GM18867 (cell line): ENCODE measurements at regions not wholly inside any gene's neighbourhood (a gene's known extent, or its start where the extent isn't known, plus 50 kb on each side); places are given as distances from the start of the nearest gene placed in this dataset.
"Not testable (repeated sequence)": the region's sequence is repeated elsewhere in the genome, so short reads cannot be mapped to it uniquely, and the experiment has no call there.

Experiments used
- ATAC-seq: cut with Tn5 transposase; IDR thresholded peaks from one replicate; pipeline ENCODE4 v1.9.1; 2021; ENCODE audit warnings: mild to moderate bottlenecking, moderate library complexity; ENCODE audit not compliant: unreplicated experiment

DNA sequence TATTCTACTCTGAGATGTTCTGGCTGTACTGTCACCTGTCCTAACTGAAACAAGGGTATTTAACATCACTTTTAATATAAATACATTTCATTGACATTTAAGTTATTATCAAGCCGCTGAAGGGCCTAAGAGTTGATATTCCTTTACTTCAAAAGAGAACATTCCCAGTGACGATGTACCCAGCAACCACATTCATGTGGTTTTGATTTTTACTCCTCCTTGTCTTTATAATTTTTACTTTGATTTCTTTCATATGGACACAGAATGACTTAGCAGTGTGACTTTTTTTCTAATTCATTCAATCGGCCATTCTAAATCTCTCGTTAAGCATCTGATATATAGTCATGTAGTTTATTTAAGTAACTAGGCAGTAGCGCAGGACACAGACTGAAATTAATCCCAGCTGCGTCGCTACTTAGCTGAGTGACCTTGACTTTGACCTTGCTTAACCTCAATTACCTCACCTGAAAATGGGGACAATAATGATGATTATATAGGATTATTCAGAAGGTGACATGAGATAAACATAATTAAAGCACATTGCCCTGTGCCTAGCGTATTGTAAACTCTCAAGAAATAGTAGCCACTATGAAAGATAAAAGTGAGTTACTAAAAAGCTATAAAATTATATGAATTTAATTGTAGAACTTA lies 476.6 kb downstream of the SETD4 start:
- no peak for ATAC-seq

DNA sequence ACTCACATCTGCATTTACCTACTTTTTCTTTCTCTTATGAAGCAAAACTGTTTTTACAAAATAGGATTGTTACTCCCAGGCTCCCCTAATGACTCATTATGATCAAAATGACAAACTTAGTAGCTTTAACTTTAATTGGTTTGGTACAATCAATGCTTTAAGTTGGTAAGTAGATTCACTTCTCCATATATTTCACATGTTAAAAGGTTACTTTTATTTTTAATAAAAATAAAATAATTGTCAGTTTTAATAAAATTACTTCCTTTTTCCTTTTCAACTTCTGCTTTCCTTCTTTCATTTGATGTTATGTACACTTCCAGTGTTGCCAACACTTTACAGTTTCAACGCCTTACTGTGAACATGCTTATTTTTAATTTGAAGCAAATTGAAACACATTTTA lies 477.6 kb downstream of the SETD4 start:
- no peak for ATAC-seq

DNA sequence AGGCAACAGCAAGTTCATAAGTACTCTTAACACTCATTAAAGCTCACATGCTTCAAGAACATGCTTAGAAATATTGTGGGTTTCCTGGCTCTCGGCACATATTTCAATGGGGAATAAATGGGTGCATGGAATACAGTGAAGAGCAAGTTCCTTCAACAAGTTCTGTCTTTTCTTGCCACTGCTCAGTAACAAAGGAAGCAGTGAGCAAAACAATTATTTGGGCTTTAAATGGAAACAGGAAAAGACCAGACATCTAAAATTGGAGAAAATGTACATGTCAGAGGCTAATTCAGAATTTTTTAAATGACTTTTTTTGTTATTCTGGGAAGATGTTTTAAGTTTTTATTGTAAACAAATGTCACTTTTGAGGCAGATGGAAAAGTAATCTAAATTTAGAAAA lies 478.7 kb downstream of the SETD4 start:
- ATAC-seq: no peak

DNA sequence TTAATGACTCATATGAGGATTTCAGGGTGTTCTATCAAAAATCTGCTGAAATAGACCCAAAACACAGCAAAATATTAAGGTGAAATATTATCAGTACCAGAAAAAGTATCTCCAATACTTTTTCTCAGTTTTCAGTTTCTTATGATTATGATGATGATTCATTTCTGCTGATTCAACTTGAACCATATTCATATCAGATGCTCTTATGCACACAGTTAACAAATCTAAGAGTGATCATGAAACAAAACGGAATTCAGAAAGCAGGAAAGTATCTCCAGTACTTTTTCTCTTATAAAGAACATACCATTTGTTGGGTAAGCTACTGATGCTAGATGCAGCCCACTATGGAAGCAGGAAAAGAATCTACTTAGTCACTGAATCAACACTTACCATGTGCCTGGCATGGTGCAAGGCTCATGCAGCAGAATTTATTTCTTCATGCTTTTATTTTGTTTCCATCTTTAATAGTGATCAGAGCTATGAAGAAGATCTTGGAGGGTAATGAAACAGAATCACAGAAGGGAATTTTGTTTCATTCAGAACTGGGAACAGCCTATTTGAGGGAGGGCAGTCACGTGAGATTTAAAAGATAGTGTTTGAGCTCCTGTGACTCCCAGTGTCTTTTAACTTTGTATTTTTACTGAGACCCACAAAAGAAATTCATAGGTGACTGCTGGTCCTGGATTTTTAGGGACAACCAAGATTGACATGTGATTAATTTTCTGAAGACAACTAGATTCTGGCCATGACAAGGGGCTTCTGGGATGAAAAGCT lies 480.6 kb downstream of the SETD4 start:
- no peak for ATAC-seq

DNA sequence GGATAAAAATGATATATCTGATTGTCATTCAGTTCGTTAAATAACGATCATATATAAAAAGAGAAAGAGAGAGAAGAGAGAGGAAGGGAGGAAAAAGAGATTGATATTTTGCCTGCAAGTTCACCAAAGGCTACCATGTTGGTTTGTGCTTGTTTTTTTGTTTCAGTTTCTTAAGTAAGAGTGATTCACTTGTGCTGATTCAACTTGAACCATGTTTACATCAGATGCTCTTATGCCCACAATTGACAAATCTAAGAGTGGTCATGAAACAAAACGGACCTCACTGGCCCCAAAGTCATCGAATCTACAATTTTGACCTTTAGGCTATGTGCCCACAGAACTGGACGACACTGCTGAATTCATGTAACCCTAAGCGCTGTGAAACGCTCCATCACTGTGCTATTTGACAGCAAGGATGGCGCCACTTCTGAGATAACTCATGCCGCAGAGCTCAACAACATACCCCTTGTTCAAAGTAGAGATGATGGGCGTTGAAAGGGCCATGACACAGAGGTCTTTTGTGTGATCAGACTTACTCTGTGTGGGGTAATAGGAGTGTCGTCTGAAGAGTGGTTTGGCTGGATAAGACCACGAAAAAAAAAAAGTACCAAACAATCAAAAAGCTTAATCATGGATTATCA lies 481.4 kb downstream of the SETD4 start:
- ATAC-seq: no peak

DNA sequence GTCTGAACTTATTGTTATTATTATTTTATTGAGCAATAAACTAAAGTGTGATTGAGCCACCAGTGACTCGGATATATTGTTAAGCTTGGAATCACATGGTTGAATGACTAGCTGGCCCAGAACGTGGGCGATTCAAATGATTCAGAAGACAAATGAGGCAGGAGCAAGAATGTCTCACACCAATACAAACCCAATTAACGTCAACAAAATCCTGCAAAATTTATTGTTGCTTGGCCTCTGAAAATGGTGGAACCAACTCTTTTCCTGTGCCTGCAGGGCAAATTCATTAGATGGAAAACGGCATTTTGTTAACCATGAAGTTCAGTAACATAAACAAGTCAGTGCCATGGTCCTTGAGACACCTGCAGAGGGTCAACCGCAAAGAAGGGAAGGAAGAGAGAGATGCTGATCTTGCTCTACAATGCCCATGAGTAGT lies 482.0 kb downstream of the SETD4 start:
- ATAC-seq: no peak

DNA sequence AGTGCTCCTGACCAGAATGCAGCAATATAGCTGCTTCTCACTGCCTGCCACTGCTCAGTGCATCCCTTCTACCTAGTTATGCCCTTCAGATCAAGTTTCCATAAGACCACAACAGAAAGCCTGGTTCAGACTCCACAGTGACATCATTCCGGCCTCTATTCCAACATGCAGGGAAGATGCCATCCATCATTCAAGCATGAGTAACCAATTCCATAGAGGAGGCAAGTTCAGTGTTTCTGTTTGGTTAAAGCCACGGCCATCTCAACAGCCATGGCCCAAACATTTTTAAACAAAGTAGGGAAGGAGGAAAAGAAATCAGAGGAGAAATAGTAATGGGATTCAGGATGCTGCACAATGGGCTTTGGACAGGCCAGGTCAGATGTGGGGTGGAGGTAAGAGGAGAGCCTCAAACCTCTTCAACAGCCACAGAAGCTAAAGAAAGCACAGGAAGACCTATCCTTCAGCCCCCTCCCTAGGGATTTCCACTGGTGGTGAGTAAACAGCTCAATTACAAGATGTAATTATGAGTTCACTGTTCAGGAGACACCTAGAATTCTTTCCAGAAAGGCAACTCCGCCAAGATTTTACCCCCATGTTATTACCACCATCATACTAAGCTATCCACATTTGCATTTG lies 484.9 kb downstream of the SETD4 start:
- no peak for ATAC-seq

DNA sequence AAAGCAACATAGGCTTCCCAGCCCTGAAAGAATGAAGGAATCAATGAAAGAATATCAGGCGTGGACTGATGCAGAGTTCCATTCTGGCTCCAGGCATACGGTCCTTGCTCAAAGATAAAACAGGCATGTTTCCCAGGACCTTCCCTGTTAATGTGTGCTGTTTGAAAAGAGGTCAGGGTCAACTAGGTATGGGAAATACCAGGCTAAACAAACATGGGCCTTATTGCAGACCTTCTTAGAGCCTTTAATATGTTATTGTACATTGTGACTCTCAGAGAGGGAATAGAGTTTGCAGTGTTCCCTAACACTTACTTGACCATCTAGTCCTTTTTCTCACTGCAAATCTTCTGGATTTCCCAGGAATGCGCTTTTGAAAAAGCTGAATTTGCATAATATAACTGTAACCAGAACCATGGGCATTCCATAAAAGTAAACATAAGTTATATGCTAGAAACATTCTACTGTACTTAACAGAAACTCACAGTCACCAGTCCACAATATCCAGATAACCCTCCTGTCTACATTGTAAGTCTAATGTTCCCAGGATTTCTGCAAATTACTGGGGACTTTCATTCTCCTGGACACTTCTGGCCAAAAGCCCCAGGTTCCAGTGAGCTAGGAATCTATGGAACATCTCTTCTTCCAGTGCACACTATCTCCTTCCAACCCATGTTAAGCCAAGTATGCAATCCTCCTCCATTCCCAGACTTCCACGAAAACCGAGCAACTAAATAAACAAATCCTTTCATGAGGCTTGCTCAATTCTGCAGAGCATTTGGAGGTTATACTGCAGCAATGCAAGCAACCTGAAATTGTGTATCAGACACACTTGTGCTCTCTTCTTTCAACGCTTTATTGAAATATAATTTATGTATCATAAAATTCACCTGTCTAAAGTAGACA lies 486.6 kb downstream of the SETD4 start:
- ATAC-seq: no peak

DNA sequence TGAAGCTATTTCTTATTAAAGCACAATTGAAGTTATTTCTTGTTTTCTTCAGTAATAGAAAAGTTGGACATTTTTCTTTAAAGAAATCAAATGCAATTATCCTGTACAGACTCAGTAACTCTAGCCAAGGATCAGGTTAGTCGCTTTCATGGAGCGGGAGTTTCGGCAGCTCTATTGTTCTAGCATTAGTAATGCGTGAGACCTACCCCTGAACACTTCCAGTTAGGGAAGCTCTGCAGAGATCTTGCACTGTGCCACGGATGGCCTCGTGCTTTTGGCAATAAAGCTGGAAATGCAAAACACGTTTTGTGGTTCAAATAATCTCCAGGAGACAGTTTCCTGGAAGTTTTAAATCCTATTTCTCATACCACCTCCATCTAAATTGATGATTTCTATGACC lies 488.4 kb downstream of the SETD4 start:
- ATAC-seq: no peak

DNA sequence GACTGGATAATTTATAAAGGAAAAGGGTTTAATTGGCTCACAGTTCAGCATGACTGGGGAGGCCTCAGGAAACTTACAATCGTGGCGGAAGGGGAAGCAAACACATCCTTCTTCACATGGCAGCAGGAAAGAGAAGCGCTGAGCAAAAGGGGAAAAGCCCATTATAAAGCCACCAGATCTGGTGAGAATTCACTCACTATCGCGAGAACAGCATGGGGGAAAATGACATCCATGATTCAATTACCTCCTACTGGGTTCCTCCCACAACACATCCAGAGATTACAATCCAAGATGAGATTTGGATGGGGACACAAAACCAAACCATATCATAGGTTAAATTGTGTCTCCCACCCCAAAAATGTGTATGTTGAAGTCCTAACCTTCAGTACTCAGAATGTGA lies 491.7 kb downstream of the SETD4 start:
- no peak for ATAC-seq

DNA sequence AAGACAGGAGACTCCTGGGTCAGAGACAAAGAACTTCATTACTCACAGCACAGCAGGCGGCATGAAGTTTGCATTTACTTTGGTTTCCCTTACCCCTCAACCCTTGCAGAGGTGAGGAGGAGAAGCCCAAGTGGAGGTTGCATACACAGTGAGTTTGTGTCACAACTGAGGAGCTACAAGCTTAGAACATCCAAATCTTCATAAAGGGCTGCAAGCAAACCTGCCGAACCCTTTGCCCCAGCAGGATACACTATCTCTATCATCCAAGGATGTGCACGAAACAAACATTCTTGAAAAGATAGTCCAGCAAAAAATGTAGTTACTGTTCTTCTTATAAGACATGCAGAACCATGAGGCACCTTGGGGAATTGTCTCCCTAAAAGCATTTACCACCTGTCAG lies 493.5 kb downstream of the SETD4 start:
- no peak for ATAC-seq

DNA sequence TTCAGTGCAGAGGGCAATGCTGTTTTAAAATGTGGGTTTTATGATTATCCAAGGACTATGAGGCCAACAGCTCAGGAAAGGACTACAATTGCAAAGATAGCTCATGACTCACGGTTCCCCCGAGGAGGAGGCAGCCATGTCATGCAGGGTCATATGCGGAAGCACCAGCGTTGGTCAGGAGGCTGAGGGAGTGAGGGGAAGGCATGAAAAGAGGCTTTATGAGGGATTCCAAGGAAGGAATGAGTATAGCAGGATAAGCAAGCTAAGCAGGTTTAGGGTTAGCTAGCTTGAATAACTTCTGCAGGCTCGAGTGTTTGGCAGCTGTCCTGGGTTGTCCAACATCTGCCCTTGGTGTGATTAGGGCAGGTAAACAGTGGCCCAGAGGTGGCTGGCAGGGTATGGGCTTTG lies 495.1 kb downstream of the SETD4 start:
- no peak for ATAC-seq

DNA sequence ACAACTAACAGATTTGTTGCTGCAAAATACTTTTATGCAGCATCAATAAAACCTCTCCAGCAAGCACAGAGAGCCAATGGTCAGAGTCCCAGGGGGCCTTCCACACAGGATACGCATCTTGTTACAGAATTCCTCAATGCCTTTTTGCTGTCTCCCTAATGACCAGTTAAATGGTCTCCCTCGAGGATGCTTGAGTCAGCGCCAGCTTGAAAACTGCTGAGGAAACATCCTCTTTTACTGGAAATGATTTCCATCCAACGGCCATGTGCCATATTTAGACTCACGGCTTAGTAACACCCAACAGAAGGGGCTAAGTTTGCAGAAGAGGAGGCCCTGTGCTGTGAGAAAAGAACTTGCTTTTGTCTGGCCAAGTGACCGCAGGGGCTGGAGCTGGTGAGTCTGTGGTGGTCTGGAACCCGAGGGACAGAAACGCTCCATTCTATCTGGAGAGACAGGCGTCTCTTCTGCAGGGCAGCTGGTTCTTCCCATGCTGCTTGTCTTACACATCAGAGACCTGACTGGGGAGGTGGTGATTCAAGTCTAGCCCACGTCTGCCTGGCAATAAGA lies 496.4 kb downstream of the SETD4 start:
- no peak for ATAC-seq

DNA sequence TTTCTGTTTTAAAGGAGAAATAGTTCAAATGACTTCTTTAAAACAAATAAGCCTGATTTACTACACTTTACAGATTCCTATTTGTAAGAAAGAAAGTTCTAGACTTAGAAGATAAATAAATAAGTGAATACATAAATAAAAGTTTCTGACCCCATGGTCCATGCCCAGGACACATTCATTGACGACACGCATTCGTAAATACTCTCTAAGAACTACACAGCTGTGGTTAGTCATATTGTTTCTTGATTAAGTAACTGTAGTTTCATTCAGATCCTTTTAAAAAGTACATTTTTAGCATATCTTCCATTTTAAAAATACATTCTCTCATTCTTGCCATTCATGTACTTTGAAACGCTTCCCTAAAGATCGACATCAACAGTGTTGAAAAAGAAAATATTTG lies 497.4 kb downstream of the SETD4 start:
- no peak for ATAC-seq

DNA sequence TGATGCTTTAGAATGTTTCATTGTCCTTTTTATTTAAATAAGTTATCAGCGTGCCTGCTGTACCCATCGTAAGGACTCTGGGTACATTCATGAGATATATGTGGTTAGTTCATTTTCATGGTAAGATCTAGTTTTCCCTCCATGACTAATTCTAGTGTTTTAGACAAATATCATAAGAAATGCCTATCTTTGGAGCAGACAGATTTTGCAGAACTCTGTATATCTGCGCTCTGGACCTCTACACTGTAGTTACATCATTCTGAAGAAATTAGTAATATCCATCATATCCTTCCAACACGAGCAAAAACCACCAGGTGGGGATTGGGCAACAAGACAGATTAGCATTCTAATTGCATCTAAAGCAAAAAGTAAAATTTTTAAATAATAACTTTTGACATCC lies 499.2 kb downstream of the SETD4 start:
- ATAC-seq: no peak

DNA sequence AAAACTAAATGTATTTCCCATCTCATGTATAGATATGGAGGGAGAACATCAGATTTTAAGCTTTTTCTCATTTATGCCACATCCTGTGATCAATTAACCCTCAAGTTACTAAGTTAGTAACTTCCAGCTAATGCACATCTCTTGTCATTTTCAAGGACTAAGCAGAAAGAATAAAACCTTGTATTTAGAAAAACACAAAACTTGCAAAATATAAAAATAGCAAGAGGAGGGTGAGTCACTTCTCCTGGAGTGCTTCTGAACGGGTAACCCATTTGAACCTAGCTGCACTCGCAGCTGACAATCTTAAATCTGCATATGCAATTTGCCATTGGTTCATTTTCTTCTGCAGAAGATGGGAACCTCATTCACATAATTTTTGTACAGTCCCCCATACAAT lies 500.5 kb downstream of the SETD4 start:
- ATAC-seq: no peak

DNA sequence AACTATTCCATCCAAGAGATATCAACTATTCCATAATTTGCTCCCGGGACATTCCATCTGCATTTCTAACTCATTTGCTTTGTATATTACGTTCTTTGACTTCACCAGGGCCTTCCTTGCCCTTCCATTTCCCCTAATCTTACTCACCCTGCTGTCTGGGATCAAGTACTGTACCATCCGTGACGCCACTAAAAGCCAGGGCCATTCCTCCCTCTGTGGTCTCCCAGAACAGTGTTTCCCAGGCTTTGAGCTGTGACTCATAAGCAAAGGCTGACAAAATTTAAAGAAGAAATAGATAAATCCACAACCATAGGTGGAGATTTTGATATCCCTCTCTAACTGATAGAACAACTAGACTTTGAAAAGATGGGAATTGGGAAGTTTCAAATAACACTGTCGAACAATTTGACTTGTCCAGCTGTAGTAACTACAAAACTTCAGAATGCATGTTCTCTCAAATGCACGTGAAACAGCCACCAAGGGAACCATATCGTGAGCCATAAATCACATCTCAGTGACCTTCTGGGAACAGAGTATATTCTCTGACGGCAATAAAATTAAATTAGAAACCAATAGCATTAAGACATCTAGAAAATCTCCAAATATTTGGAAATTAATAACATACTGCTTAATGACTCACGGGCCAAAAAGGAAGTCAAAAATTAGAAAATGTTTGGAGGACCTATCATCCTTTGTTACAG lies 501.0 kb downstream of the SETD4 start:
- no peak for ATAC-seq

DNA sequence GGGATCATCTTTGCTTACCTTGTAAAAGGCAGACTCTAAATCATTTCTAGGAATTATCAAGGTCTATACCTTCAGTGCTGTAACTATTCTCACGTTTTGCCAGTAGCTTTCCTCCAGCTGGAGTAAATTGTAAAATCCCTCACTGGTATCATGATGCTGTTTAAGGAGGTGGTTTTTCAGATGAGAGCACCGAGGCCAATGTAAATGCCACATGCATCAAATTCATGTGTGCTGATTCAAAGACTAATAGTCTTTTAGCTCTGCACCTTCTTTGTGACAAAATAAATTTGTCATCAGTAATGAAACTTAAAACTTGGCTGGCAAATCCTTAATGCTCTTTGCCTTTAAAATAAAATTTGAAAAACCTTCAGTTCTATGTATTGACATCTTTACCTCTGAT lies 503.8 kb downstream of the SETD4 start:
- ATAC-seq: no peak

DNA sequence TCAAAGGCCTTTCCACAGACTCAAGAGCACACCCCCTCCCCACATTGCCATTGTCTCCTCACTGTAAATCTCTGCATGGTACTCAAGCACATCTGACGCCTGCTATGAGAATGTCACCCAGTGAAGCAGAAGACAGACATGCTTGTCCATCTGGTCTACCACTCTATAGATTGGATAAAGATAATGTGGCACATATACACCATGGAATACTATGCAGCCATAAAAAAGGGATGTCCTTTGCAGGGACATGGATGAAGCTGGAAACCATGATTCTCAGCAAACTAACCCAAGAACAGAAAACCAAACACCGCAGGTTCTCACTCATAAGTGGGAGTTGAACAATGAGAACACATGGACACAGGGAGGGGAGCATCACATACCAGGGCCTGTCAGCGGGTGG lies 503.4 kb upstream of the RUNX1 start:
- not testable (repeated sequence) for ATAC-seq
